K562 (cell line): ENCODE measurements at regions not wholly inside any gene's neighbourhood (a gene's known extent, or its start where the extent isn't known, plus 50 kb on each side); places are given as distances from the start of the nearest gene placed in this dataset.

Experiments used
- ATAC-seq: fragments of 200-7000 bp; cut with Tn5 transposase; 3 replicates; pipeline ENCODE4 v1.9.1; 2020; ENCODE audit warnings: moderate library complexity
- BruUV-seq: library from RNA; stranded (reverse); fragments of 400-500 nt; replicated peaks from 2 replicates; lab custom pipeline; 2021; lab: Mats Ljungman, UMichigan
- CTCF ChIA-PET: fragments of 300-600 bp; formaldehyde crosslinking; extraction: SDS; loops from one replicate; lab custom pipeline; 2021; ENCODE audit warnings: low intra/inter-chr PET ratio; lab: Yijun Ruan, JAX
- POLR2A ChIA-PET: fragments of 300-600, 350-650 bp; sonication (Branson Sonifier 250); formaldehyde crosslinking; extraction: SDS; loops from one replicate; lab custom pipeline; 2021; ENCODE audit warnings: antibody characterized with exemption, inconsistent platforms; lab: Yijun Ruan, JAX
- DNase-seq, 4 experiments: peaks; one replicate each; pipeline versions ENCODE4 v3.0.0 to v3.0.0-alpha.2; 2011 to 2018; ENCODE audit warnings: low spot score in 3 of 4, mixed read lengths in 3 of 4; ENCODE audit errors: extremely low read depth in 1 of 4
- FAIRE-seq: peaks from 2 replicates; lab custom pipeline; 2011; peaks lifted over from hg19 to GRCh38; lab: Jason Lieb, UNC
- H2AFZ ChIP-seq: 2 replicates; pipeline ENCODE4 v1.6.0; 2011; ENCODE audit warnings: low read depth, low read length, control low read depth, inconsistent platforms
- H3K27ac ChIP-seq: fragments of 200-600 bp; 3 replicates; pipeline ENCODE4 v1.8.0; 2011; ENCODE audit warnings: low read depth, mild to moderate bottlenecking, control low read depth, inconsistent platforms, low read length, moderate library complexity, mixed read lengths; ENCODE audit errors: extremely low read depth
- H3K27me3 ChIP-seq, 2 experiments: fragments of 300-600 bp in 1 of 2; 2 replicates in 1 of 2; 3 replicates in 1 of 2; pipeline versions ENCODE4 v1.6.0 to v1.8.0; 2011; ENCODE audit warnings: inconsistent platforms in 2 of 2, low read length in 2 of 2, mild to moderate bottlenecking in 1 of 2, mixed read lengths in 1 of 2, moderate library complexity in 1 of 2; ENCODE audit not compliant: control insufficient read depth in 2 of 2, insufficient read depth in 2 of 2
- H3K36me3 ChIP-seq: fragments of 300-600 bp; 3 replicates; pipeline ENCODE4 v1.8.0; 2011; ENCODE audit warnings: mild to moderate bottlenecking, low read length, inconsistent platforms; ENCODE audit not compliant: control insufficient read depth, insufficient read depth
- H3K4me1 ChIP-seq, 2 experiments: fragments of 200-600 bp in 1 of 2; replicated peaks in 1 of 2; 2 replicates in 1 of 2; 3 replicates in 1 of 2; pipeline versions ENCODE4 v1.5.1 to v1.8.0; 2011; ENCODE audit warnings: inconsistent platforms in 2 of 2, low read length in 2 of 2, mild to moderate bottlenecking in 1 of 2, mixed read lengths in 1 of 2, moderate library complexity in 1 of 2; ENCODE audit not compliant: control insufficient read depth in 2 of 2, insufficient read depth in 2 of 2
- H3K4me2 ChIP-seq: 2 replicates; pipeline ENCODE4 v1.6.1; 2011; ENCODE audit warnings: low read length, control low read depth, inconsistent platforms, mixed read lengths; ENCODE audit not compliant: insufficient read depth
- H3K4me3 ChIP-seq: fragments of 200-600 bp; sonication (generic), shearing (Covaris generic); 2 replicates; pipeline ENCODE4 v1.5.1; 2016; ENCODE audit warnings: control low read depth, inconsistent platforms
- H3K79me2 ChIP-seq: fragments of 200-600 bp; 3 replicates; pipeline ENCODE4 v1.8.0; 2011; ENCODE audit warnings: low read length, inconsistent platforms; ENCODE audit not compliant: control insufficient read depth, insufficient read depth
- H3K9ac ChIP-seq, 2 experiments: 2 replicates each; pipeline versions ENCODE4 v1.6.0 to v1.6.1; 2011; ENCODE audit warnings: low read depth in 2 of 2, low read length in 2 of 2, control low read depth in 1 of 2, inconsistent platforms in 1 of 2, mild to moderate bottlenecking in 1 of 2, mixed read lengths in 1 of 2; ENCODE audit not compliant: insufficient read depth in 1 of 2
- H3K9me1 ChIP-seq: one replicate; pipeline ENCODE4 v1.6.0; 2011; ENCODE audit warnings: inconsistent platforms, mild to moderate bottlenecking, low read length, moderate library complexity; ENCODE audit not compliant: control insufficient read depth, insufficient read depth
- H3K9me3 ChIP-seq: replicated peaks from 2 replicates; pipeline ENCODE4 v1.5.1; 2011; ENCODE audit warnings: low read depth, low read length, inconsistent platforms; ENCODE audit not compliant: control insufficient read depth, insufficient read depth
- H4K20me1 ChIP-seq: replicated peaks from 2 replicates; pipeline ENCODE4 v1.6.1; 2011; ENCODE audit warnings: low read length, inconsistent platforms, mixed read lengths; ENCODE audit not compliant: control insufficient read depth, insufficient read depth
- ATF2 ChIP-seq: sonication (generic); formaldehyde crosslinking; IDR thresholded peaks from 2 replicates; pipeline ENCODE4 v1.8.1; 2022; ENCODE audit warnings: missing genetic modification reagents
- BHLHE40 ChIP-seq: IDR thresholded peaks from 2 replicates; pipeline ENCODE4 v1.6.1; 2011; ENCODE audit warnings: low read length, improper control_type of control experiment
- CREM ChIP-seq: IDR thresholded peaks from 2 replicates; pipeline ENCODE4 v1.6.1; 2014; ENCODE audit warnings: antibody characterized with exemption, low read depth
- DACH1 ChIP-seq: fragments of 450-650 bp; IDR thresholded peaks from 2 replicates; pipeline ENCODE4 v1.6.1; 2018; ENCODE audit not compliant: partially characterized antibody
- GATA2 ChIP-seq: sonication (generic); formaldehyde crosslinking; IDR thresholded peaks from 2 replicates; pipeline ENCODE4 v1.4.0; 2020; ENCODE audit warnings: mild to moderate bottlenecking, missing genetic modification reagents
- NCOA1 ChIP-seq: fragments of 450-650 bp; IDR thresholded peaks from 2 replicates; pipeline ENCODE4 v1.6.1; 2016; ENCODE audit warnings: low read depth
- NUFIP1 ChIP-seq: fragments of 450-650 bp; IDR thresholded peaks from 2 replicates; pipeline ENCODE4 v1.6.1; 2018; ENCODE audit not compliant: partially characterized antibody
- RAD51 ChIP-seq: fragments of 450-650 bp; IDR thresholded peaks from 2 replicates; pipeline ENCODE4 v1.7.1; 2016; ENCODE audit warnings: low read depth, mild to moderate bottlenecking, borderline replicate concordance
- RBFOX2 ChIP-seq: fragments of 200-400 bp; formaldehyde crosslinking; IDR thresholded peaks from 2 replicates; pipeline ENCODE4 v1.6.1; 2017; ENCODE audit warnings: low read depth, mild to moderate bottlenecking, low read length, moderate library complexity
- RCOR1 ChIP-seq, 2 experiments: IDR thresholded peaks; 2 replicates each; pipeline ENCODE4 v1.6.1; 2012; ENCODE audit warnings: low read depth in 2 of 2, low read length in 2 of 2, borderline replicate concordance in 1 of 2, improper control_type of control experiment in 1 of 2
- SETDB1 ChIP-seq: IDR thresholded peaks from one replicate; pipeline ENCODE4 v1.6.1; 2012; ENCODE audit warnings: low read length, control low read depth, inconsistent platforms
- ZNF12 ChIP-seq: sonication (generic); formaldehyde crosslinking; IDR thresholded peaks from 2 replicates; pipeline ENCODE4 v1.4.0; 2020; ENCODE audit warnings: mild to moderate bottlenecking, missing genetic modification reagents
- ZNF324 ChIP-seq: fragments of 250-450 bp; sonication (Bioruptor Pico); IDR thresholded peaks from 2 replicates; pipeline ENCODE4 v1.4.0; 2020; ENCODE audit warnings: mild to moderate bottlenecking
- ZSCAN29 ChIP-seq: fragments of 450-650 bp; IDR thresholded peaks from 2 replicates; pipeline ENCODE4 v1.6.1; 2017
- WGBS: fragments of 100-300 bp; shearing (Covaris generic); methylation state at CpG from one replicate; pipeline ENCODE4 v1.1.6; 2016; ENCODE audit warnings: low coverage, mixed read lengths; ENCODE audit not compliant: insufficient coverage; ENCODE audit errors: missing lambda C conversion rate; 5-methylcytosine and 5-hydroxymethylcytosine counted together
- in situ Hi-C: fragments of 300-500 bp; cut with MboI; formaldehyde crosslinking; loops from 4 replicates; pipeline ENCODE4 v1.15.0; 2018; ENCODE audit warnings: inconsistent platforms, mixed read lengths
- intact Hi-C: fragments of 100-400 bp; cut with micrococcal nuclease; formaldehyde crosslinking; loops from 2 replicates; pipeline ENCODE4 v1.14.2; 2022
- TF ChIP-seq, protein P1 (sequence below): fragments of 450-650 bp; formaldehyde crosslinking; IDR thresholded peaks from 2 replicates; pipeline ENCODE4 v1.4.0; 2020; ENCODE audit warnings: mild to moderate bottlenecking, moderate library complexity

GRCh38 chr10:105702211-105702610, 1061.1 kb downstream of the SORCS3 start:
- Histone ChIP-seq H3K4me1 (no peaks in the 10 kb centered on the region), H3K79me2 (no peaks in the 10 kb centered on the region), H3K4me3 (no peak overlapping the region), H2AFZ (no peak overlapping the region), H3K9ac (no peak overlapping the region), H3K36me3 (no peaks in the 10 kb centered on the region), H3K4me2 (no peak overlapping the region), H3K27me3 (no peaks in the 10 kb centered on the region), H3K27ac (no peak overlapping the region), H3K9me1 (no peaks in the 10 kb centered on the region), H4K20me1 (no peaks in the 10 kb centered on the region), H3K9me3 (no peaks in the 10 kb centered on the region)
- 0% methylated on average over 4 of the region's 4 CpGs for whole genome bisulfite sequencing
- DNase-seq (no peak), ATAC-seq (no peak), FAIRE-seq (no peak)
- TF ChIP-seq ZNF324 (CRISPR knock-in tag) (no peak), NCOA1 (no peak)
- TF ChIP-seq, protein P1, sequence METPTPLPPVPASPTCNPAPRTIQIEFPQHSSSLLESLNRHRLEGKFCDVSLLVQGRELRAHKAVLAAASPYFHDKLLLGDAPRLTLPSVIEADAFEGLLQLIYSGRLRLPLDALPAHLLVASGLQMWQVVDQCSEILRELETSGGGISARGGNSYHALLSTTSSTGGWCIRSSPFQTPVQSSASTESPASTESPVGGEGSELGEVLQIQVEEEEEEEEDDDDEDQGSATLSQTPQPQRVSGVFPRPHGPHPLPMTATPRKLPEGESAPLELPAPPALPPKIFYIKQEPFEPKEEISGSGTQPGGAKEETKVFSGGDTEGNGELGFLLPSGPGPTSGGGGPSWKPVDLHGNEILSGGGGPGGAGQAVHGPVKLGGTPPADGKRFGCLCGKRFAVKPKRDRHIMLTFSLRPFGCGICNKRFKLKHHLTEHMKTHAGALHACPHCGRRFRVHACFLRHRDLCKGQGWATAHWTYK (CRISPR knock-in tag) = no peak
- in situ Hi-C loops = no loop called here
- intact Hi-C loops = no loop called here
- CTCF ChIA-PET = no interaction called here
- POLR2A ChIA-PET = no interaction called here
- no TSS peak for BruUV-seq

DNA sequence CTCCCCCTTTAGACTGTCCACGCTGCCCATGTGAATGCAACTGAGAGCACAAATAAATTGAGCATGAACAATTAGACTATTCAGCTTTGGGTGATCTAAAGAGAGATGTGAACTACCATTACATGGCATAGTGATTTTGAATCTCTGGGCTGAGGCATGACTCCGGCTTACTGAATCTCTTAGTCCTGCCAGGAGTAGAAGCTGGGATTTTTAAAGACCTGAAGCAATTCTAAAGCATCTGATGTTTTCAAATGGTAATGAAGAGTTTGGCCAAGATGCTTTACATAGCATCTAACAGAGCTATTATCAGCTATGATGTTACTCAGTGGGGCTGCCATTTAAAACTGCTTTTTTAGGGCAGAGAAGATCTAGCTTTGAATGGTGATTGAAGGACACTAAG, 1059.1 kb downstream of the SORCS3 start:
- WGBS = 0% methylated on average over 2 of the region's 2 CpGs
- DNase-seq (no peak), ATAC-seq (no peak), FAIRE-seq (no peak)
- Histone ChIP-seq H3K9ac (no peak overlapping the region), H3K9me1 (no peaks in the 10 kb centered on the region), H3K36me3 (no peaks in the 10 kb centered on the region), H3K4me3 (no peak overlapping the region), H2AFZ (no peak overlapping the region), H3K4me2 (no peak overlapping the region), H3K27ac (no peak overlapping the region), H4K20me1 (no peaks in the 10 kb centered on the region), H3K4me1 (no peaks in the 10 kb centered on the region), H3K79me2 (no peaks in the 10 kb centered on the region), H3K9me3 (no peaks in the 10 kb centered on the region), H3K27me3 (no peaks in the 10 kb centered on the region)
- intact Hi-C loops = no loop called here
- ChIA-PET CTCF (no interaction called here), POLR2A (no interaction called here)
- in situ Hi-C loops = no loop called here
- BruUV-seq = no TSS peak
- no peak for TF ChIP-seq SETDB1
- no peak for TF ChIP-seq DACH1
- TF ChIP-seq RBFOX2 = no peak
- TF ChIP-seq CREM = no peak
- no peak for TF ChIP-seq ZSCAN29
- no peak for TF ChIP-seq GATA2 (CRISPR knock-in tag)
- no peak for TF ChIP-seq RCOR1 (IDR thresholded peaks at IDR 0.05; ENCODE audit: borderline replicate concordance in 1 of 2, low read depth in 2 of 2, low read length in 2 of 2)
- TF ChIP-seq NUFIP1 = no peak
- no peak for TF ChIP-seq ZNF12
- no peak for TF ChIP-seq ATF2 (CRISPR knock-in tag)
- TF ChIP-seq BHLHE40 = no peak
- TF ChIP-seq RAD51 = no peak
